IMR-90 (cell line): ENCODE measurements at regions not wholly inside any gene's neighbourhood (a gene's known extent, or its start where the extent isn't known, plus 50 kb on each side); places are given as distances from the start of the nearest gene placed in this dataset.

Experiments
- ATAC-seq: fragments of 200-7000 bp; cut with Tn5 transposase; 2 replicates; pipeline ENCODE4 v1.9.1; 2020; ENCODE audit warnings: low read depth, mild to moderate bottlenecking, moderate library complexity
- BruUV-seq: library from RNA; stranded (reverse); fragments of 400-500 nt; replicated peaks from 2 replicates; lab custom pipeline; 2021; lab: Mats Ljungman, UMichigan
- CTCF ChIA-PET: fragments of 300-600 bp; formaldehyde crosslinking; extraction: SDS; loops from one replicate; lab custom pipeline; 2021; ENCODE audit warnings: antibody characterized with exemption; lab: Yijun Ruan, JAX
- POLR2A ChIA-PET: fragments of 300-600 bp; sonication (Branson Sonifier 250); formaldehyde crosslinking; loops from one replicate; lab custom pipeline; 2022; ENCODE audit warnings: antibody characterized with exemption; ENCODE audit not compliant: unreplicated experiment; lab: Charles Lee
- DNase-seq: peaks from one replicate; pipeline ENCODE4 v3.0.0; 2013
- H2AFZ ChIP-seq: replicated peaks from 2 replicates; pipeline ENCODE3; 2013; ENCODE audit warnings: low read length, mild to moderate bottlenecking; ENCODE audit not compliant: poor library complexity
- H2AK5ac ChIP-seq: 2 replicates; pipeline ENCODE4 v1.6.1; 2013; ENCODE audit warnings: low read depth, low read length, inconsistent platforms
- H2AK9ac ChIP-seq: replicated peaks from 2 replicates; pipeline ENCODE3; 2013; ENCODE audit warnings: mild to moderate bottlenecking, low read depth, low read length, moderate library complexity; ENCODE audit not compliant: poor library complexity
- H2BK120ac ChIP-seq: 2 replicates; pipeline ENCODE4 v1.6.1; 2013; ENCODE audit warnings: low read depth, low read length, inconsistent platforms
- H2BK15ac ChIP-seq: 3 replicates; pipeline ENCODE4 v1.6.1; 2013; ENCODE audit warnings: low read depth, low read length, inconsistent platforms
- H2BK20ac ChIP-seq: 2 replicates; pipeline ENCODE4 v1.6.1; 2013; ENCODE audit warnings: low read depth, mild to moderate bottlenecking, inconsistent platforms, low read length, moderate library complexity
- H2BK5ac ChIP-seq: 2 replicates; pipeline ENCODE4 v1.6.1; 2013; ENCODE audit warnings: mild to moderate bottlenecking, low read depth, low read length, inconsistent platforms; ENCODE audit not compliant: poor library complexity, severe bottlenecking
- H3K14ac ChIP-seq: replicated peaks from 2 replicates; pipeline ENCODE4 v1.6.1; 2013; ENCODE audit warnings: low read depth, low read length, inconsistent platforms
- H3K18ac ChIP-seq: 2 replicates; pipeline ENCODE4 v1.6.1; 2013; ENCODE audit warnings: low read depth, low read length, control low read depth
- H3K23ac ChIP-seq: 2 replicates; pipeline ENCODE4 v1.6.1; 2013; ENCODE audit warnings: low read depth, low read length, inconsistent platforms
- H3K27ac ChIP-seq: 2 replicates; pipeline ENCODE4 v1.5.1; 2013; ENCODE audit warnings: mild to moderate bottlenecking, control low read depth, low read length; ENCODE audit not compliant: insufficient read depth
- H3K27me3 ChIP-seq: 2 replicates; pipeline ENCODE4 v1.6.1; 2013; ENCODE audit warnings: low read length; ENCODE audit not compliant: control insufficient read depth, insufficient read depth
- H3K36me3 ChIP-seq: 2 replicates; pipeline ENCODE4 v1.6.1; 2013; ENCODE audit warnings: low read length, mixed read lengths; ENCODE audit not compliant: control insufficient read depth, insufficient read depth
- H3K4ac ChIP-seq: 2 replicates; pipeline ENCODE4 v1.6.1; 2013; ENCODE audit warnings: low read depth, low read length, inconsistent platforms
- H3K4me1 ChIP-seq: 2 replicates; pipeline ENCODE4 v1.6.1; 2013; ENCODE audit warnings: low read length, mixed read lengths; ENCODE audit not compliant: control insufficient read depth, insufficient read depth
- H3K4me2 ChIP-seq: 2 replicates; pipeline ENCODE4 v1.6.1; 2013; ENCODE audit warnings: low read depth, mild to moderate bottlenecking, control low read depth, low read length, moderate library complexity
- H3K4me3 ChIP-seq: 2 replicates; pipeline ENCODE4 v1.5.1; 2013; ENCODE audit warnings: low read depth, mild to moderate bottlenecking, control low read depth, low read length, moderate library complexity; ENCODE audit not compliant: insufficient read depth
- H3K56ac ChIP-seq: 2 replicates; pipeline ENCODE4 v1.6.1; 2013; ENCODE audit warnings: low read length, inconsistent platforms; ENCODE audit not compliant: insufficient read depth; ENCODE audit errors: extremely low read depth
- H3K79me1 ChIP-seq, 2 experiments: 2 replicates each; pipeline ENCODE4 v1.6.1; 2013; ENCODE audit warnings: low read length in 2 of 2, inconsistent platforms in 1 of 2, low read depth in 1 of 2
- H3K9ac ChIP-seq: 2 replicates; pipeline ENCODE4 v1.6.1; 2013; ENCODE audit warnings: low read depth, low read length, control low read depth
- H3K9me1 ChIP-seq: 2 replicates; pipeline ENCODE4 v1.6.1; 2013; ENCODE audit warnings: low read length, inconsistent platforms; ENCODE audit not compliant: insufficient read depth
- H3K9me3 ChIP-seq: 2 replicates; pipeline ENCODE4 v1.6.1; 2013; ENCODE audit warnings: low read length; ENCODE audit not compliant: control insufficient read depth, insufficient read depth
- H4K20me1 ChIP-seq: 2 replicates; pipeline ENCODE4 v1.6.1; 2013; ENCODE audit warnings: low read length, inconsistent platforms; ENCODE audit not compliant: insufficient read depth
- H4K5ac ChIP-seq: 2 replicates; pipeline ENCODE4 v1.6.1; 2013; ENCODE audit warnings: mild to moderate bottlenecking, low read depth, low read length, control low read depth
- H4K8ac ChIP-seq, 2 experiments: 2 replicates each; pipeline ENCODE4 v1.6.1; 2013; ENCODE audit warnings: low read depth in 2 of 2, low read length in 2 of 2, control low read depth in 1 of 2, inconsistent platforms in 1 of 2
- H4K91ac ChIP-seq: 2 replicates; pipeline ENCODE4 v1.6.1; 2013; ENCODE audit warnings: low read depth, low read length, inconsistent platforms; ENCODE audit not compliant: insufficient read depth
- BHLHE40 ChIP-seq: fragments of 150-350 bp; IDR thresholded peaks from 2 replicates; pipeline ENCODE4 v1.6.1; 2016; ENCODE audit warnings: mild to moderate bottlenecking, low read depth, low read length
- CEBPB ChIP-seq: IDR thresholded peaks from 2 replicates; pipeline ENCODE4 v1.6.1; 2012; ENCODE audit warnings: low read depth, low read length, improper control_type of control experiment
- RFX5 ChIP-seq: IDR thresholded peaks from 2 replicates; pipeline ENCODE4 v1.8.0; 2012; ENCODE audit warnings: low read depth, mild to moderate bottlenecking, low read length, moderate library complexity
- WGBS, 2 experiments: methylation state at CpG; one replicate each; pipeline versions ENCODE4 v1.1.5 to v1.1.7; 2013; ENCODE audit warnings: missing lambda C conversion rate in 2 of 2; ENCODE audit not compliant: insufficient read length in 1 of 2; ENCODE audit errors: extremely low coverage in 2 of 2; 5-methylcytosine and 5-hydroxymethylcytosine counted together
- dilution Hi-C: fragments of 300-500 bp; cut with HindIII; formaldehyde crosslinking; loops from one replicate; pipeline ENCODE4 v1.14.3; 2018; ENCODE audit warnings: low sequenced_read_pairs; ENCODE audit not compliant: unreplicated experiment
- in situ Hi-C: fragments of 300-500 bp; cut with MboI; formaldehyde crosslinking; loops from 3 replicates; pipeline ENCODE4 v1.14.3; 2019; ENCODE audit warnings: low sequenced_read_pairs, inconsistent platforms, mixed read lengths
- intact Hi-C: fragments of 100-400 bp; cut with micrococcal nuclease; formaldehyde crosslinking; loops from 2 replicates; pipeline ENCODE4 v1.10.0; 2022

DNA sequence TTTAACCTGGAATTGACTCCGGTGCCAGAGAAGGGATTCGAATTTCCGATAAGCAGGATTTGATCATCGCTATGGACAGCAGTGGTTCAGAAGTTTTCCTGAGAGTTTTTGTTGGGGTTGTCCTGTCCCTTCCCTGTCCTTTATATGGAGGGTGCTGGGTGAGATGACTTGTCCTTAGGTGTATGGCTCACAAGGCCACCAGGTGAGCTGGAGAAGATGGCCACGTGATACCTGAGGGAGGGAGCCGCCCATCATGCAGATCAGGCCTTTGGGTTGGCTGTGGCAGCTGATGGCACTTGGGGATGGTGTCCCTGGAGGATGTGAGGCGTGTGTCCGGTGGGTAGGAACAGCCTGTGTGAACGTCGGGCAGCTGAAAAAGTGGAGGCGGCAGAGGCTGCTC lies 187.7 kb downstream of the PTPN20 start:
- 93% methylated on average over 3 of the region's 11 CpGs; no CpG with 5 or more reads in 1 of the 2 experiments for WGBS, 2 experiments
- DNase-seq = no peak

More for the DNA sequence above, 187.7 kb downstream of the PTPN20 start:
- Histone ChIP-seq H2BK5ac (no peak overlapping the region), H2BK20ac (no peak overlapping the region), H3K36me3 (no peaks in the 10 kb centered on the region), H3K27ac (no peak overlapping the region), H3K9ac (no peak overlapping the region), H3K4me3 (no peak overlapping the region), H2AFZ (no peak overlapping the region), H3K9me3 (peaks cover 7% of the 10 kb centered on the region; the same call in 1 of the 2 replicates), H2BK120ac (no peak overlapping the region), H3K14ac (no peak overlapping the region), H3K9me1 (no peaks in the 10 kb centered on the region), H3K18ac (no peak overlapping the region), H4K5ac (no peak overlapping the region), H4K8ac (no peak overlapping the region), H3K79me1 (no peaks in the 10 kb centered on the region), H2AK9ac (no peak overlapping the region), H3K56ac (no peak overlapping the region), H3K23ac (no peak overlapping the region), H2BK15ac (no peak overlapping the region), H3K4ac (no peak overlapping the region), H3K27me3 (no peaks in the 10 kb centered on the region), H3K4me2 (no peak overlapping the region), H4K20me1 (no peaks in the 10 kb centered on the region), H3K4me1 (0 out of 2 replicates have a peak, but pooled peaks cover 1% of the 10 kb centered on the region), H2AK5ac (no peak overlapping the region), H4K91ac (no peak overlapping the region)
- no TSS peak for BruUV-seq
- POLR2A ChIA-PET = no interaction called here
- intact Hi-C loops = no loop called here
- in situ Hi-C loops = no loop called here
- CTCF ChIA-PET = no interaction called here
- TF ChIP-seq CEBPB (no peak), BHLHE40 (no peak), RFX5 (no peak)
- dilution Hi-C loops = no loop called here
- no peak for ATAC-seq
